Loucy (cell line): ENCODE measurements at regions not wholly inside any gene's neighbourhood (a gene's known extent, or its start where the extent isn't known, plus 50 kb on each side); places are given as distances from the start of the nearest gene placed in this dataset.

Experiments used
- EZH2phosphoT487 ChIP-seq: fragments of 200-600 bp; IDR thresholded peaks from 2 replicates; pipeline ENCODE4 v1.6.1; 2018; ENCODE audit warnings: antibody characterized with exemption, mild to moderate bottlenecking, moderate library complexity, borderline replicate concordance
- TF ChIP-seq, protein P1 (sequence below): fragments of 200-600 bp; sonication (generic); conservative IDR thresholded peaks from 2 replicates; pipeline ENCODE4 v1.5.1; 2014; ENCODE audit warnings: mild to moderate bottlenecking, antibody characterized with exemption, low read length

DNA sequence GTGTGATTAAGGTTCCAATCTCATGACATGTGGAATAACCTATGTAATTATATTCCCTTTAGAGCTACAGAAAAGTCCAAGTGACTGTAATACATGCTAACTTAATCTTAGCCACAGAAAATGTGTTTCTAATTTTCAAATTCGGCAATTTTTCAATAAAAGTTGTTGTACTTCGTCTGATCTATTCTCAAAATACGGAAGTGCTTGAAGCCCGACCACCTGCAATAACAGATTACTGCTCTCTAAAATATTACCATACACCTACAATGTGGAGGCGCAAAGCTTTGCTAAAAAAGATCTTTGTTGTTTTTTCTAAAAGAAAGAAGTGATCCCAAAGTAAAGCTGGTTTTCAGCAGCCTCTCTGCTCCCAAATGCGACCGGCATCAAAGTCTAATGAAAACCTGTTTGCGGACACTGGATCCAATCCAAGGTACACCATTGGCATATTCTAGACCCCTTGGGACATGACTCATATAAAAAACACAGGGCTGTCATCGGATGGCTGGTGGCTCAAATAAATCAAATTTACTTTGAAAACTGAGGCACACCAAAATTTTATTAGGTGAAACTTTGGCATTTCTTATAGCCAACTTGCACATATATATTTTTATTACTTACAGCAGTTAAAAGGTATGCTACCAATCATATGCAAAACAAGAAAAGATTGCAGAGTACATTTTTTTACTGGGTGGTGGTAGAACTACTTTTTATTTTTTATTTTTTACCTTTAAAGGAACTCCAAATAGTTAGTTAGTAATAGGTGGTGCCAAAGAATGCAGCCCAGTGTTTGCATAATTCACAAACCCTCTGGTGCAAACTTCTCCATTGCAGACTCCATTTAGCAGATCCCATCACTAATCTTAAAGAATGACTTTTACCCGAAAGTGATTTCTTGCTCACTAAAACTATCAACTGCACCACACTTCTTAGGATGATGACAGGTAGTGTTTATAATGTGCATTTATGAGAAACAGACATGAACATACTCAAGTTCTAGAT, 118.7 kb upstream of the TBX18 start:
- no peak for TF ChIP-seq EZH2phosphoT487
- TF ChIP-seq, protein P1, sequence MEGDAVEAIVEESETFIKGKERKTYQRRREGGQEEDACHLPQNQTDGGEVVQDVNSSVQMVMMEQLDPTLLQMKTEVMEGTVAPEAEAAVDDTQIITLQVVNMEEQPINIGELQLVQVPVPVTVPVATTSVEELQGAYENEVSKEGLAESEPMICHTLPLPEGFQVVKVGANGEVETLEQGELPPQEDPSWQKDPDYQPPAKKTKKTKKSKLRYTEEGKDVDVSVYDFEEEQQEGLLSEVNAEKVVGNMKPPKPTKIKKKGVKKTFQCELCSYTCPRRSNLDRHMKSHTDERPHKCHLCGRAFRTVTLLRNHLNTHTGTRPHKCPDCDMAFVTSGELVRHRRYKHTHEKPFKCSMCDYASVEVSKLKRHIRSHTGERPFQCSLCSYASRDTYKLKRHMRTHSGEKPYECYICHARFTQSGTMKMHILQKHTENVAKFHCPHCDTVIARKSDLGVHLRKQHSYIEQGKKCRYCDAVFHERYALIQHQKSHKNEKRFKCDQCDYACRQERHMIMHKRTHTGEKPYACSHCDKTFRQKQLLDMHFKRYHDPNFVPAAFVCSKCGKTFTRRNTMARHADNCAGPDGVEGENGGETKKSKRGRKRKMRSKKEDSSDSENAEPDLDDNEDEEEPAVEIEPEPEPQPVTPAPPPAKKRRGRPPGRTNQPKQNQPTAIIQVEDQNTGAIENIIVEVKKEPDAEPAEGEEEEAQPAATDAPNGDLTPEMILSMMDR, result no peak
